GM23338 (cell line): ENCODE measurements at regions not wholly inside any gene's neighbourhood (a gene's known extent, or its start where the extent isn't known, plus 50 kb on each side); places are given as distances from the start of the nearest gene placed in this dataset.

ENCODE experiments used
- ATAC-seq: fragments of 200-7000 bp; cut with Tn5 transposase; 3 replicates; pipeline ENCODE4 v1.9.1; 2020
- DNase-seq: peaks from one replicate; pipeline ENCODE4 v3.0.0-alpha.2; 2015; ENCODE audit warnings: low spot score
- H2AFZ ChIP-seq: fragments of 200-600 bp; sonication (generic); 2 replicates; pipeline ENCODE4 v1.8.0; 2016; ENCODE audit warnings: antibody characterized with exemption, mild to moderate bottlenecking, moderate library complexity
- H3F3A ChIP-seq: fragments of 200-600 bp; sonication (generic); replicated peaks from 2 replicates; pipeline ENCODE4 v1.8.0; 2017; ENCODE audit warnings: antibody characterized with exemption, mixed run types, low read depth
- H3K27ac ChIP-seq: fragments of 200-600 bp; sonication (generic); 2 replicates; pipeline ENCODE4 v1.6.1; 2016; ENCODE audit warnings: low read depth
- H3K27me3 ChIP-seq: fragments of 200-600 bp; sonication (generic); 2 replicates; pipeline ENCODE4 v1.8.0; 2016; ENCODE audit warnings: mild to moderate bottlenecking, mixed run types, moderate library complexity; ENCODE audit not compliant: insufficient read depth
- H3K36me3 ChIP-seq: fragments of 200-600 bp; sonication (generic); 2 replicates; pipeline ENCODE4 v1.8.0; 2016; ENCODE audit warnings: mild to moderate bottlenecking; ENCODE audit not compliant: insufficient read depth
- H3K4me1 ChIP-seq: fragments of 200-600 bp; sonication (generic); 2 replicates; pipeline ENCODE4 v1.8.0; 2016; ENCODE audit warnings: mild to moderate bottlenecking, moderate library complexity; ENCODE audit not compliant: insufficient read depth
- H3K4me2 ChIP-seq: fragments of 200-600 bp; sonication (generic); 2 replicates; pipeline ENCODE4 v1.7.1; 2017; ENCODE audit warnings: mixed run types
- H3K4me3 ChIP-seq: fragments of 200-600 bp; sonication (generic); 2 replicates; pipeline ENCODE4 v1.6.1; 2016; ENCODE audit warnings: mixed run types
- H3K79me2 ChIP-seq: fragments of 200-600 bp; sonication (generic); replicated peaks from 2 replicates; pipeline ENCODE4 v1.8.0; 2017; ENCODE audit warnings: mild to moderate bottlenecking; ENCODE audit not compliant: insufficient read depth
- H3K9me2 ChIP-seq: fragments of 200-600 bp; sonication (generic); 2 replicates; pipeline ENCODE4 v1.8.0; 2017; ENCODE audit not compliant: insufficient read depth
- H4K20me1 ChIP-seq: fragments of 200-600 bp; sonication (generic); replicated peaks from 2 replicates; pipeline ENCODE4 v1.8.0; 2017; ENCODE audit warnings: mild to moderate bottlenecking; ENCODE audit not compliant: insufficient read depth
- H3K27ac Mint-ChIP-seq: 2 replicates; pipeline ENCODE4 v1.8.0; 2020; ENCODE audit warnings: inconsistent platforms, mild to moderate bottlenecking, moderate library complexity, mixed read lengths
- H3K27me3 Mint-ChIP-seq: 3 replicates; pipeline ENCODE4 v1.8.0; 2022; ENCODE audit warnings: low read depth, mild to moderate bottlenecking, moderate library complexity, mixed read lengths, inconsistent platforms; ENCODE audit not compliant: insufficient read depth, poor library complexity
- H3K36me3 Mint-ChIP-seq: 3 replicates; pipeline ENCODE4 v1.8.0; 2021; ENCODE audit warnings: low read depth, mild to moderate bottlenecking, inconsistent platforms, moderate library complexity, mixed read lengths
- H3K4me1 Mint-ChIP-seq: 3 replicates; pipeline ENCODE4 v1.8.0; 2020; ENCODE audit warnings: mild to moderate bottlenecking, inconsistent platforms, mixed read lengths
- H3K4me3 Mint-ChIP-seq: 3 replicates; pipeline ENCODE4 v1.8.0; 2021; ENCODE audit warnings: moderate library complexity, mild to moderate bottlenecking, inconsistent platforms, mixed read lengths
- H3K9me3 Mint-ChIP-seq: 3 replicates; pipeline ENCODE4 v1.8.0; 2020; ENCODE audit warnings: moderate library complexity, mild to moderate bottlenecking, inconsistent platforms, mixed read lengths
- CREB1 ChIP-seq: fragments of 250-450 bp; sonication (Bioruptor Pico); IDR thresholded peaks from 2 replicates; pipeline ENCODE4 v1.5.0; 2020; ENCODE audit warnings: low read depth, mild to moderate bottlenecking, moderate library complexity
- CTCF ChIP-seq, 2 experiments: fragments of 200-600 bp in 1 of 2; sonication (generic) in 1 of 2; conservative IDR thresholded peaks; 2 replicates each; pipeline versions ENCODE4 v1.5.1 to v1.6.1; 2016 to 2017; ENCODE audit warnings: antibody characterized with exemption in 2 of 2, low read depth in 2 of 2, mild to moderate bottlenecking in 2 of 2, moderate library complexity in 1 of 2
- EZH2 ChIP-seq: fragments of 200-600 bp; sonication (generic); IDR thresholded peaks from one replicate; pipeline ENCODE4 v1.8.0; 2017; ENCODE audit warnings: antibody characterized with exemption, mild to moderate bottlenecking, low read depth; ENCODE audit not compliant: unreplicated experiment
- EZH2phosphoT487 ChIP-seq: fragments of 200-600 bp; sonication (generic); IDR thresholded peaks from one replicate; pipeline ENCODE4 v1.8.1; 2018; ENCODE audit warnings: antibody characterized with exemption; ENCODE audit not compliant: unreplicated experiment
- JUNB ChIP-seq: IDR thresholded peaks from one replicate; pipeline ENCODE4 v1.6.1; 2016; ENCODE audit warnings: antibody characterized with exemption; ENCODE audit not compliant: unreplicated experiment
- NANOG ChIP-seq: IDR thresholded peaks from 2 replicates; pipeline ENCODE4 v1.6.1; 2016; ENCODE audit warnings: antibody characterized with exemption, borderline replicate concordance
- STAT1 ChIP-seq: IDR thresholded peaks from one replicate; pipeline ENCODE4 v1.6.1; 2016; ENCODE audit warnings: antibody characterized with exemption; ENCODE audit not compliant: unreplicated experiment
- ZNF114 ChIP-seq: fragments of 250-450 bp; sonication (Bioruptor Pico); IDR thresholded peaks from 2 replicates; pipeline ENCODE4 v1.5.0; 2020; ENCODE audit warnings: mild to moderate bottlenecking, moderate library complexity
- ZNF331 ChIP-seq: fragments of 250-450 bp; sonication (Bioruptor Pico); IDR thresholded peaks from 2 replicates; pipeline ENCODE4 v1.5.0; 2020; ENCODE audit warnings: low read depth, mild to moderate bottlenecking, moderate library complexity
- TF ChIP-seq, protein P1 (sequence below): IDR thresholded peaks from one replicate; pipeline ENCODE4 v1.6.1; 2018; ENCODE audit warnings: antibody characterized with exemption; ENCODE audit not compliant: unreplicated experiment
- TF ChIP-seq, protein P2 (sequence below): IDR thresholded peaks from 2 replicates; pipeline ENCODE4 v1.6.1; 2016; ENCODE audit warnings: antibody characterized with exemption

- H4K20me1 ChIP-seq = no peaks in the 10 kb centered on the region
- no peaks in the 10 kb centered on the region for H3K9me2 ChIP-seq
- no peak for TF ChIP-seq ZNF331
- no peak for TF ChIP-seq ZNF114 (CRISPR knock-in tag)
- TF ChIP-seq JUNB = no peak
- no peak for TF ChIP-seq STAT1
- H3K4me1 ChIP-seq = no peaks in the 10 kb centered on the region
- H3F3A ChIP-seq = no peaks in the 10 kb centered on the region
- no peaks in the 10 kb centered on the region for H3K27me3 ChIP-seq
- no peaks in the 10 kb centered on the region for H3K79me2 ChIP-seq
- H3K4me1 Mint-ChIP-seq = peaks cover 3% of the 10 kb centered on the region
- H3K4me3 Mint-ChIP-seq = no peak overlapping the region
- no peaks in the 10 kb centered on the region for H3K36me3 ChIP-seq
- H3K27ac Mint-ChIP-seq = no peak overlapping the region
- H3K4me3 ChIP-seq = no peak overlapping the region
- no peak overlapping the region for H3K4me2 ChIP-seq
- H3K27me3 Mint-ChIP-seq = peaks cover 2% of the 10 kb centered on the region
- H3K36me3 Mint-ChIP-seq = no peaks in the 10 kb centered on the region
- ATAC-seq = no peak
- peak overlapping the region; percentile 65; the same call in 1 of the 2 replicates for H2AFZ ChIP-seq
- no peak overlapping the region for H3K27ac ChIP-seq
- DNase-seq = no peak
- H3K9me3 Mint-ChIP-seq = peaks cover 2% of the 10 kb centered on the region; the same call in 1 of the 3 replicates
Measured at GRCh38 chr5:164505791-164506190, 1000.4 kb downstream of the MAT2B start.

GRCh38 chr5:164518067-164518740, 1012.8 kb downstream of the MAT2B start:
- Histone ChIP-seq H3K4me2 (no peak overlapping the region), H3K27ac (no peak overlapping the region)

DNA sequence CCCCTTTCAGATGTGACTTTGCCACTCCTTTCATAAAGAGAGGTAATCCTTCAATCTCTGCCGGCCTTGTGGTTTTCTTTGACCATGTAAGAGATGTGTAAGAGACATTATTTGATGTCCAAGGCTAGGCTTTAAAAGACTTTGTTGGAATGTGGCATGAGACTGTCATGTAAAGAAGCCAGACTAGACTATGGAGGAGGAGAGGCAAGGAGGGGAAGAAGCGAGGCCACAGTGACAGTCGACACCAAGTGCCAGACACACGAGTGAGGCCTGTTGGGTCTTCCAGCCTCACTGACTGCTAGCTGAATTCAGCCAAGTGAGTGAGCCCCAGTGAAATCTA, 1013.3 kb downstream of the MAT2B start:
- no peak for DNase-seq
- H3K27ac ChIP-seq = no peak overlapping the region
- no peaks in the 10 kb centered on the region for H3F3A ChIP-seq
- TF ChIP-seq CTCF (conservative IDR thresholded peaks at IDR 0.05; ENCODE audit: low read depth in 2 of 2) (no peak), EZH2phosphoT487 (no peak), EZH2 (no peak)
- TF ChIP-seq, protein P1, sequence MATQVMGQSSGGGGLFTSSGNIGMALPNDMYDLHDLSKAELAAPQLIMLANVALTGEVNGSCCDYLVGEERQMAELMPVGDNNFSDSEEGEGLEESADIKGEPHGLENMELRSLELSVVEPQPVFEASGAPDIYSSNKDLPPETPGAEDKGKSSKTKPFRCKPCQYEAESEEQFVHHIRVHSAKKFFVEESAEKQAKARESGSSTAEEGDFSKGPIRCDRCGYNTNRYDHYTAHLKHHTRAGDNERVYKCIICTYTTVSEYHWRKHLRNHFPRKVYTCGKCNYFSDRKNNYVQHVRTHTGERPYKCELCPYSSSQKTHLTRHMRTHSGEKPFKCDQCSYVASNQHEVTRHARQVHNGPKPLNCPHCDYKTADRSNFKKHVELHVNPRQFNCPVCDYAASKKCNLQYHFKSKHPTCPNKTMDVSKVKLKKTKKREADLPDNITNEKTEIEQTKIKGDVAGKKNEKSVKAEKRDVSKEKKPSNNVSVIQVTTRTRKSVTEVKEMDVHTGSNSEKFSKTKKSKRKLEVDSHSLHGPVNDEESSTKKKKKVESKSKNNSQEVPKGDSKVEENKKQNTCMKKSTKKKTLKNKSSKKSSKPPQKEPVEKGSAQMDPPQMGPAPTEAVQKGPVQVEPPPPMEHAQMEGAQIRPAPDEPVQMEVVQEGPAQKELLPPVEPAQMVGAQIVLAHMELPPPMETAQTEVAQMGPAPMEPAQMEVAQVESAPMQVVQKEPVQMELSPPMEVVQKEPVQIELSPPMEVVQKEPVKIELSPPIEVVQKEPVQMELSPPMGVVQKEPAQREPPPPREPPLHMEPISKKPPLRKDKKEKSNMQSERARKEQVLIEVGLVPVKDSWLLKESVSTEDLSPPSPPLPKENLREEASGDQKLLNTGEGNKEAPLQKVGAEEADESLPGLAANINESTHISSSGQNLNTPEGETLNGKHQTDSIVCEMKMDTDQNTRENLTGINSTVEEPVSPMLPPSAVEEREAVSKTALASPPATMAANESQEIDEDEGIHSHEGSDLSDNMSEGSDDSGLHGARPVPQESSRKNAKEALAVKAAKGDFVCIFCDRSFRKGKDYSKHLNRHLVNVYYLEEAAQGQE = no peak
- Mint-ChIP-seq H3K36me3 (peaks cover 5% of the 10 kb centered on the region; the same call in 1 of the 3 replicates), H3K4me3 (no peak overlapping the region), H3K27me3 (peaks cover 2% of the 10 kb centered on the region), H3K9me3 (peaks cover under 1% of the 10 kb centered on the region; the same call in 2 of the 3 replicates), H3K27ac (no peak overlapping the region), H3K4me1 (peaks cover 15% of the 10 kb centered on the region)
- no peak for ATAC-seq
- H4K20me1 ChIP-seq = no peaks in the 10 kb centered on the region
- H3K4me3 ChIP-seq = no peak overlapping the region
- H3K4me1 ChIP-seq = peaks cover 11% of the 10 kb centered on the region
- H3K4me2 ChIP-seq = no peak overlapping the region
- no peak overlapping the region for H2AFZ ChIP-seq
- H3K36me3 ChIP-seq = no peaks in the 10 kb centered on the region
- no peaks in the 10 kb centered on the region for H3K79me2 ChIP-seq
- H3K27me3 ChIP-seq = no peaks in the 10 kb centered on the region
- H3K9me2 ChIP-seq = 0 out of 2 replicates have a peak, but pooled peaks cover 7% of the 10 kb centered on the region

More at GRCh38 chr5:164518067-164518740, 1012.8 kb downstream of the MAT2B start:
- Histone ChIP-seq H4K20me1 (no peaks in the 10 kb centered on the region), H3K4me1 (peaks cover 11% of the 10 kb centered on the region), H3K79me2 (no peaks in the 10 kb centered on the region), H3K27me3 (no peaks in the 10 kb centered on the region), H3K9me2 (0 out of 2 replicates have a peak, but pooled peaks cover 7% of the 10 kb centered on the region), H3K36me3 (no peaks in the 10 kb centered on the region), H3K4me3 (no peak overlapping the region), H2AFZ (no peak overlapping the region), H3F3A (no peaks in the 10 kb centered on the region)
- Mint-ChIP-seq H3K27me3 (peaks cover 2% of the 10 kb centered on the region), H3K9me3 (peaks cover 6% of the 10 kb centered on the region), H3K4me3 (no peak overlapping the region), H3K4me1 (peaks cover 15% of the 10 kb centered on the region), H3K36me3 (peaks cover 10% of the 10 kb centered on the region), H3K27ac (no peak overlapping the region)
- TF ChIP-seq STAT1 = no peak
- TF ChIP-seq, protein P2, sequence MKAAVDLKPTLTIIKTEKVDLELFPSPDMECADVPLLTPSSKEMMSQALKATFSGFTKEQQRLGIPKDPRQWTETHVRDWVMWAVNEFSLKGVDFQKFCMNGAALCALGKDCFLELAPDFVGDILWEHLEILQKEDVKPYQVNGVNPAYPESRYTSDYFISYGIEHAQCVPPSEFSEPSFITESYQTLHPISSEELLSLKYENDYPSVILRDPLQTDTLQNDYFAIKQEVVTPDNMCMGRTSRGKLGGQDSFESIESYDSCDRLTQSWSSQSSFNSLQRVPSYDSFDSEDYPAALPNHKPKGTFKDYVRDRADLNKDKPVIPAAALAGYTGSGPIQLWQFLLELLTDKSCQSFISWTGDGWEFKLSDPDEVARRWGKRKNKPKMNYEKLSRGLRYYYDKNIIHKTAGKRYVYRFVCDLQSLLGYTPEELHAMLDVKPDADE = no peak
- no peak for TF ChIP-seq CREB1 (CRISPR knock-in tag)
- no peak for TF ChIP-seq NANOG
- ATAC-seq (no peak), DNase-seq (no peak)
